GM12875 (cell line): ENCODE measurements at regions not wholly inside any gene's neighbourhood (a gene's known extent, or its start where the extent isn't known, plus 50 kb on each side); places are given as distances from the start of the nearest gene placed in this dataset.

ENCODE experiments used
- H3K4me3 ChIP-seq: one replicate; pipeline ENCODE4 v1.5.1; 2011; ENCODE audit warnings: low read depth, low read length, control low read depth
- TF ChIP-seq, protein P1 (sequence below): IDR thresholded peaks from 2 replicates; pipeline ENCODE4 v1.5.1; 2011; ENCODE audit warnings: low read depth, mild to moderate bottlenecking, control low read depth, inconsistent platforms, low read length, moderate library complexity, borderline replicate concordance; ENCODE audit not compliant: insufficient read depth

DNA sequence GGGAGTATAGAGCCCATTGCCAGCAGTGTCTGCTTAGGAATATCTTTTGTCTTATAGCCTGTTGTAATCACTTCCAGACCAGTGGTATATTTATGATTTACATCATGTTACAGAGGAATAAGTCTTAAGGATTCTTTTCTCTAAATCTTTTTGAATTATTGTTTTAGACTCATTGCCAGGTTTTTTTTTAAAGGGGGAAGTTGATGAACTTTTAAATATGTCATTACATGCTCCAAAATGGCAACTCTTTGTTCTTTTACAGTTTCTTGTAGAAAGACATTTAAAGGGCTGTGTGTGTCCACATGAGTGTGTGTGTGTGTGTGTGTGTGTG lies 59.4 kb upstream of the NFIB start:
- TF ChIP-seq, protein P1, sequence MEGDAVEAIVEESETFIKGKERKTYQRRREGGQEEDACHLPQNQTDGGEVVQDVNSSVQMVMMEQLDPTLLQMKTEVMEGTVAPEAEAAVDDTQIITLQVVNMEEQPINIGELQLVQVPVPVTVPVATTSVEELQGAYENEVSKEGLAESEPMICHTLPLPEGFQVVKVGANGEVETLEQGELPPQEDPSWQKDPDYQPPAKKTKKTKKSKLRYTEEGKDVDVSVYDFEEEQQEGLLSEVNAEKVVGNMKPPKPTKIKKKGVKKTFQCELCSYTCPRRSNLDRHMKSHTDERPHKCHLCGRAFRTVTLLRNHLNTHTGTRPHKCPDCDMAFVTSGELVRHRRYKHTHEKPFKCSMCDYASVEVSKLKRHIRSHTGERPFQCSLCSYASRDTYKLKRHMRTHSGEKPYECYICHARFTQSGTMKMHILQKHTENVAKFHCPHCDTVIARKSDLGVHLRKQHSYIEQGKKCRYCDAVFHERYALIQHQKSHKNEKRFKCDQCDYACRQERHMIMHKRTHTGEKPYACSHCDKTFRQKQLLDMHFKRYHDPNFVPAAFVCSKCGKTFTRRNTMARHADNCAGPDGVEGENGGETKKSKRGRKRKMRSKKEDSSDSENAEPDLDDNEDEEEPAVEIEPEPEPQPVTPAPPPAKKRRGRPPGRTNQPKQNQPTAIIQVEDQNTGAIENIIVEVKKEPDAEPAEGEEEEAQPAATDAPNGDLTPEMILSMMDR = no peak
- no peak overlapping the region for H3K4me3 ChIP-seq

DNA sequence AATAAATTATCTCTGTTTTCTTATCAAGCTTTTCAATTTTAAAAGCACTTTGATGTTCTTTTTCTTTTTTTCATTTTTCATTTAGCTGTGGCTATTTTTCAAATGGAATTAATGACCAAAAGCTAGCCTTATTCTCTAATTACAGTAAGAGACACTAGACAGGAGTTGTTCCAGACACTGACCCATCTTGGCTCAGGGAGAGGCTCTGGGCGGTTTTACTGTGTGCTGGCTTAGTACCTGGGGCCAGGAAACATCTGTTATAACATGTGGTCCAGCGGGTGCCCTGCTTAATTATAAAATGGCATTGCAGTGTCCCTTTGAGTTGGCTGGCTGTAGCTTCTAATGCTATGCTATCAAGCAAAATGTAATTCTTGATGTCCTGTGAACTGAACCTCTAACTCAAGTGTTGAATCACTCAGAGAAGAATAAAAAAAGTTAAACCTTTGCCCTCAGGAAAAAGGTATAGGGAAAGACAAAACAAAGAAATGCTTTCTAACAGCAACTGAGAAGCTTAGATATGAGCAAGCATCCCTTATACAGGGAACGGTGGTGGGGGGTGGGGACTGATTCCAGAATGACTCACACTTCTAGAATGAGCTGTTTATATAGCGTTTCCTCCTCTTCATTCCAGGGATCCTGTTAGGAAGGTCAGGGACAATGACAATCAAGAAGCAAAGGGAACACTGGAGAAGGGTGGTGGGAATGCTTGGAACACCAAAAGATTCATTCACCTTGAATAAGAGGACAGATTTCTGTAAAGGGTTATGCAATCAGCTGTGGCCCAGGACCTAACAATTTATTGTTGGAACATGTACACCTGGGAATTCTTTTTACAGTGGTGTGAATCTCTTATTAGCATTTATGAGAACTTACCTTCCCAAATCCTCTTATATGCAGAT lies 58.7 kb upstream of the NFIB start:
- H3K4me3 ChIP-seq = no peak overlapping the region
- TF ChIP-seq, protein P1 = no peak

DNA sequence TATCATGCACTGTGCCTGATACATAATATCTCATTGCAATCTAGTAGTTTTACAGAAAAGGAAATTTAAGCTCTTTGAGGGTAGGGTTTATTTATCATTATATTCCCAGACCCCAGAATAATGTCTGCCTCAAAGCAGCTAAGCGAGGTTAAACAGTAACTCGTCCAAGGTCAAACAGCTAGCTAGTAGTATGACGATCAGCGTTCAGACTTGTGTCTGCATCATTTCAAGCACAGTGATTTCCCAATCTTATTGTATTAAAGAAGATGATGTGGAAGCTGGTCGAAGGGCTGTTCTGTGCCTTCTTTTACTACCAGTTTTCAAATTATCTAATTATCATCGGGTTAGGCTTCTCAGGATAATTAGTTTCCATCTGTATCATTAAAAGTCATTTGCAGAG lies 55.1 kb upstream of the NFIB start:
- no peak overlapping the region for H3K4me3 ChIP-seq
- TF ChIP-seq, protein P1 = no peak

DNA sequence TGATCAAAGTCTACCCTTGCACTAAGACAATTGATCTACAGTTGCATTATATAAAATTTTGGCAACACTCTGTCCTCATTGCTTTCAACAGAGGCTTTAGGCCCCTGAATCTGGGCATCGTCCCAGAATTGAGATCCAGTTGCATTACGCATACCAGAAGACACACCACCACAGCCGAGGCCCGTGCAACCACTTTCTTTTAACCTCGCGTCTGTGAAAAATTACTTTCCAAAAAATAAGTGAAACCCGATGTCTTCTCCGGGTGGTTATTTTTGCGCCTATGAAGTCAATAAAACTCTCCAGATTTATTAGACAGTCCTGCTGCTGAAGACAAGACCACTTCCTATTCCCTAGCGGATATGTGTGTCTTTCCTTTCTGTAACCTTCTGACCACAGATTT lies 52.1 kb upstream of the NFIB start:
- H3K4me3 ChIP-seq = no peak overlapping the region

DNA sequence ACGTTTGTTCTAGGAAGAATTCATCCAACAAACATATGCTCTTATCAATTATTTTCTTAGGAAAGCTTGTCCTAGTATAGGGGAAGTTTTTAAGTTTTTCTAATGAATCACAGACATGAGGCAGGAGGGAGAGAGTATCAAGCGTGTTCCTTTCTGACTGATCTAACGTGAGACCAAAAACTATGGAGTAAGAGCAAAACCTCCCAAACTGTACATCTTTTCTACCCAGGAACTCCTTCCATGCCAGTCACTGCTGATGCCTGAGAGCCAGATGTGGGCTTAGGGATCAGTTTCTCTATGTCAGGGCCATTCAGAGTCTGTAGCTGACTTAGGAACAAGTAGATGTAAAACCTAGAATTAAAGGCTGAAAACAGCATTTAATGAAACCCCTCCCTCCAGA lies 51.7 kb upstream of the NFIB start:
- H3K4me3 ChIP-seq = no peak overlapping the region
- TF ChIP-seq, protein P1 = no peak

More for the DNA sequence above, 52.1 kb upstream of the NFIB start:
- TF ChIP-seq, protein P1 = no peak
